ENCODE measurements at regions not wholly inside any gene's neighbourhood (a gene's known extent, or its start where the extent isn't known, plus 50 kb on each side); places are given as distances from the start of the nearest gene placed in this dataset.

DNA sequence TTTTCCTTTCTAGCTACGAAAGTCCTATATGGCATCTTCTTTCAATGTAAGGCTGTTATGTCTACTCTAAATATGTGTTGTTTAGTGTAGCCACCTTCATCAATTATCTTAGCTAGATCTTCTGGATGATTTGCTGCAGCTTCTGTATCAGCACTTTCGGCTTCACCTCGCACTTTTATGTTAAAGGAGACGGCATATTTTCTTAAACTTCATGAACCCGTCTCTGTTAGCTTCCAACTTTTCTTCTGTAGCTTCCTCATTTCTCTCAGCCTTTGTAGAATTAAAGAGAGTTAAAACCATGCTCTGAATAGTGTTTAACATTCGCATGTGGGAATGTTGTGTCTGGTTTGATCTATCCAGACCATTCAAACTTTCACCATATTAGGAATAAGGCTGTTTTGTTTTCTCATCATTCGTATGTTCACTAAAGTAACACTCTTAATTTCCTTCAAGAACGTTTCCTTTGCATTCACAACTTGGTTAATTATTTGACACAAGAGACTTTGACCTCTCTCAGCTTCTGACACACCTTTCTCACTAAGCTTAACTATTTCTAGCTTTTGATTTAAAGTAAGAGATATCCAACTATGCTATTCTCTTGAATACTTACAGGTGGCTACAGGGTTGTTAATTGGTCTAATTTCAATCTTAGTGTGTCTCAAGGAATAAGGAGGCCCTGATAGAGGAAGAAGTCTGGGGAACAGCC, 476.8 kb downstream of the GABRG1 start:
- no peak for TF ChIP-seq FOS (IDR thresholded peaks at IDR 0.05; ENCODE audit: low read depth, low read length)
- TF ChIP-seq RCOR1 (IDR thresholded peaks at IDR 0.05; ENCODE audit: insufficient replicate concordance, low read length): no peak
- no peak for TF ChIP-seq SMC3 (IDR thresholded peaks at IDR 0.05; ENCODE audit: low read depth, low read length)
- TF ChIP-seq ELK1 (IDR thresholded peaks at IDR 0.05; ENCODE audit: borderline replicate concordance, low read depth, low read length): no peak
- no peak for TF ChIP-seq RFX5 (IDR thresholded peaks at IDR 0.05; ENCODE audit: low read depth, low read length)
- no peak for TF ChIP-seq POLR2A (IDR thresholded peaks at IDR 0.05; ENCODE audit: low read depth, low read length)
- TF ChIP-seq NFE2L2 (IDR thresholded peaks at IDR 0.05; ENCODE audit: low read depth, low read length): no peak
- TF ChIP-seq MXI1 (IDR thresholded peaks at IDR 0.05; ENCODE audit: borderline replicate concordance, low read depth, low read length): no peak
- Histone ChIP-seq H4K5ac (ENCODE audit: low read depth, low read length) (no peak overlapping the region), H3K4me3 (ENCODE audit: insufficient read depth, low read depth, low read length) (no peak overlapping the region), H3K56ac (ENCODE audit: extremely low read depth, insufficient read depth, low read length) (no peak overlapping the region), H3K18ac (ENCODE audit: low read depth, low read length) (no peak overlapping the region), H2AK9ac (replicated peaks; ENCODE audit: low read depth, low read length, poor library complexity) (no peak overlapping the region), H3K4me2 (ENCODE audit: low read depth, low read length) (no peak overlapping the region), H4K91ac (ENCODE audit: insufficient read depth, low read depth, low read length) (no peak overlapping the region), H3K9ac (ENCODE audit: low read depth, low read length) (no peak overlapping the region), H2AK5ac (ENCODE audit: low read depth, low read length) (no peak overlapping the region), H3K79me1 (ENCODE audit: low read depth in 1 of 2, low read length in 2 of 2) (no peaks in the 10 kb centered on the region), H3K36me3 (ENCODE audit: control insufficient read depth, insufficient read depth, low read length) (no peaks in the 10 kb centered on the region), H4K20me1 (ENCODE audit: insufficient read depth, low read length) (no peaks in the 10 kb centered on the region), H3K4me1 (ENCODE audit: control insufficient read depth, insufficient read depth, low read length) (no peaks in the 10 kb centered on the region), H3K14ac (replicated peaks; ENCODE audit: low read depth, low read length) (no peak overlapping the region), H2BK120ac (ENCODE audit: low read depth, low read length) (no peak overlapping the region), H3K23ac (ENCODE audit: low read depth, low read length) (no peak overlapping the region), H2BK20ac (ENCODE audit: low read depth, low read length) (no peak overlapping the region), H3K27me3 (ENCODE audit: control insufficient read depth, insufficient read depth, low read length) (no peaks in the 10 kb centered on the region), H3K9me3 (ENCODE audit: control insufficient read depth, insufficient read depth, low read length) (no peaks in the 10 kb centered on the region), H2AFZ (replicated peaks; ENCODE audit: low read length, poor library complexity) (no peak overlapping the region), H4K8ac (ENCODE audit: low read depth in 2 of 2, low read length in 2 of 2) (no peak overlapping the region), H3K4ac (ENCODE audit: low read depth, low read length) (no peak overlapping the region), H2BK5ac (ENCODE audit: low read depth, low read length, poor library complexity, severe bottlenecking) (no peak overlapping the region), H2BK15ac (ENCODE audit: low read depth, low read length) (no peak overlapping the region), H3K27ac (ENCODE audit: insufficient read depth, low read length) (no peak overlapping the region), H3K9me1 (ENCODE audit: insufficient read depth, low read length) (no peaks in the 10 kb centered on the region)
- dilution Hi-C loops (cut with HindIII; ENCODE audit: low sequenced_read_pairs, unreplicated experiment): no loop called here
- ATAC-seq (ENCODE audit: low read depth): no peak
- no TSS peak for BruUV-seq (replicated peaks)
- intact Hi-C loops (cut with micrococcal nuclease): no loop called here
- in situ Hi-C loops (cut with MboI; ENCODE audit: low sequenced_read_pairs): no loop called here
- CTCF ChIA-PET: interaction anchor here (0.6 kb wide), 1 partner anchor 1499 kb away, joined by 3 read pairs; no protein-coding TSS in a partner anchor
- no CpG with 5 or more reads among the region's 8 CpGs for WGBS, 2 experiments (ENCODE audit: extremely low coverage in 2 of 2, insufficient read length in 1 of 2)
- POLR2A ChIA-PET (ENCODE audit: unreplicated experiment): no interaction called here
- no peak for DNase-seq

Data from IMR-90 (cell line).